Stimulated activated naive B cell treated with anti-CD40 and anti-IgM and Interleukin-4, amounts not matched to agents 10 μg/mL and 1 μg/mL and 100 μg/mL, for 72 hours (primary cell): ENCODE measurements at regions not wholly inside any gene's neighbourhood (a gene's known extent, or its start where the extent isn't known, plus 50 kb on each side); places are given as distances from the start of the nearest gene placed in this dataset.
A peak's percentile ranks its signal among the peaks of the same experiment; 100 is the strongest.

Source experiments
- ATAC-seq, 2 donors: fragments of 150-1000 bp; cut with Tn5 transposase; replicated peaks; 2 replicates each; pipeline ENCODE4 v1.10.0; 2021; ENCODE audit warnings: moderate library complexity in 1 of 2
- DNase-seq: peaks from one replicate; pipeline ENCODE4 v3.0.0; 2021
- H3K27ac Mint-ChIP-seq: one replicate; pipeline ENCODE4 v1.8.0; 2022; ENCODE audit warnings: mild to moderate bottlenecking, mixed read lengths
- H3K27me3 Mint-ChIP-seq, 2 donors: one replicate each; pipeline ENCODE4 v1.8.0; 2022; ENCODE audit warnings: mixed read lengths in 2 of 2
- H3K36me3 Mint-ChIP-seq, 2 donors: one replicate each; pipeline ENCODE4 v1.8.0; 2022; ENCODE audit warnings: mixed read lengths in 2 of 2, mild to moderate bottlenecking in 1 of 2
- H3K4me1 Mint-ChIP-seq, 2 donors: one replicate each; pipeline ENCODE4 v1.8.0; 2022; ENCODE audit warnings: mixed read lengths in 2 of 2, mild to moderate bottlenecking in 1 of 2
- H3K4me3 Mint-ChIP-seq, 2 donors: one replicate each; pipeline ENCODE4 v1.8.0; 2022; ENCODE audit warnings: mild to moderate bottlenecking in 2 of 2, mixed read lengths in 2 of 2, moderate library complexity in 1 of 2
- H3K9me3 Mint-ChIP-seq, 2 donors: one replicate each; pipeline ENCODE4 v1.8.0; 2022; ENCODE audit warnings: mixed read lengths in 2 of 2, mild to moderate bottlenecking in 1 of 2

DNA sequence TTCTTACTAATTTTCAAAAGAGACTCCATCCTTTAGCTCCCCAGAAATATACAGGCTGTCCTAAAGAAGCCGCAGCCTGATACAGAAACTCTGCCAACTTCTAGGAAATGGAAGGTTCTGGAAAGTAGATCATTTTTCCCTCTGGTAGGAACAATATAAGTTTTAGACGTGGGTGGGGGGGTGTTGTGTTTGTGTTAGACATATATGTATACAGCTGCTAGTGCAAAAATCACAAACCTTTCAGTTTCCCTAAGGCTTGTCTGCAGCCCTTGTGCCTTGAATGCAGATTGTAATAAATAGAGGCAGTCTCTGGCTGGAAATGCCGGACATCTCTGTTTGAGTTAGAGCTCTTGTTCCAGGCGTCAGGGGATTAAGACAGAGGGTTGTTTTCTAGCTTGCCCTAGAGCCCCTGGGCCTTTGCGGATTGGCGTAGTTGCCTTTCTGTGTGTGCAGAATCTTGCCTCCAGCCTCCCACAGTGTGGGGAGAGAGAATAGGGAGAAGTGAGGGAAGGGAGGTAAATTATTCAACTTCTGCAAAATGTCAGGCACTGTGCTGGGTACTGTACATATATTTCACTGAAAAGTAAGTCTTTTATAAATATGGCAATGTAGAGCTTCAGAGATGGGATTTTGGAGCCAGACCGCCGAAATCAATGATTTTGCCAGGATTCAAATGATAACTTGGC, 269.7 kb downstream of the PRL start:
- ATAC-seq (no peak), DNase-seq (no peak)
- peaks cover 3 to 8% of the 10 kb centered on the region in 2 donors for H3K36me3 Mint-ChIP-seq
- H3K4me1 Mint-ChIP-seq, result peaks cover 21 to 28% of the 10 kb centered on the region in 2 donors
- no peak overlapping the region for H3K27ac Mint-ChIP-seq
- no peak overlapping the region for H3K4me3 Mint-ChIP-seq
- H3K27me3 Mint-ChIP-seq, result no peaks in the 10 kb centered on the region
- H3K9me3 Mint-ChIP-seq, result peaks cover 5 to 7% of the 10 kb centered on the region in 2 donors

DNA sequence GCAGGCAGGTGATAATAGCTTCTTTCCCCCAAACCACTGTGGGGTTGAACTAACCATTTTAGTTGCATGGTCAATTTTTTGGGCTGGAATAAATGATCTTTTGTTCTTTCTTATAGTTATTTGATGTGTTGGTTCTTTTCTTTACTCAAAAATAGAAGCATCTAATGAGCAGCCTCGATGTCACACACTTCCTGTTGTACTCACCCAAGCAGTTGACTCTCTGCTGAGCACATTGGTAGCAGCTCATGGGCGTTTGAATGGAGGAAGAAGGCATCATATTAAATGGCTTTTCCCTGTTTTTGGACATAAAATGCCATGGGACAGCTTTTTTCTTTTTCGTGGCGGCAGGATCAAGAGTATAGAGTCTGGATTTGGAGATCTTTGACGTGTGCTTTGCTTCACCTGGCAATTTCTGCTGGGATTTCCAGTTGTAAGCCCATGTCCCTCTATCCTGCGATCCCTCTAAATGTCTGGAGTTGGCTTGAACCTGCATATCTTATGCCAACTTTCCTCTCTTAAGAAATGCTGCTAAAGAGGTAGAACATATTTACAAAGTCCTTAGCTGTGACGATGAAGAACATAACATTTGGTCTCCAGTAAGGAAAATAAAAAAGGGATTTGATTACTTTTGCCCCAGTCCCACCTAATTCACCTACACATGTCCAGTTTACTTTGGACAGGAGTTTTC, 268.3 kb downstream of the PRL start:
- no peaks in the 10 kb centered on the region for H3K36me3 Mint-ChIP-seq
- no peaks in the 10 kb centered on the region for H3K27me3 Mint-ChIP-seq
- peaks cover 21 to 23% of the 10 kb centered on the region in 2 donors for H3K4me1 Mint-ChIP-seq
- ATAC-seq (no peak), DNase-seq (no peak)
- no peak overlapping the region for H3K27ac Mint-ChIP-seq
- H3K9me3 Mint-ChIP-seq, result no peaks in the 10 kb centered on the region
- H3K4me3 Mint-ChIP-seq, result no peak overlapping the region

DNA sequence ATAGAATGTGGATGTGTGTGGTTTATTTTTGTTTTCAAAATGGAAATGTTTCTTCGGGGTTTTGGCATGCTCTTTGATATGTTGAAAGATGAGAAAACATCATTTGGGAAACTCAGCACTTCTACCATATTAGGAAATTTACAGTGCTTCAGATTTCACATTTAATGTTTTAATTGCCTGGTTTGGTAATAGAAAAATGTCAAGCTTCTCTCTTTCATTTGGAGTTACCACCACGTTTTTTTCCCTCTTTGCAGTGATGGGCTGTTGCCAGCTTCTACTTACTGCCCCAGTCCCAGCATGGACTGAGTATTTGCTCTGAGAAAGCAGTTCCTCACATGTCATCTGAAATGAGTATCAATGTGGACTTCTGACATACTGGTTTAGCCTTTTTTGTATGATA, 267.7 kb downstream of the PRL start:
- no peak for ATAC-seq
- no peak for DNase-seq
- Mint-ChIP-seq H3K27ac (no peak overlapping the region), H3K4me1 (peaks cover 21 to 23% of the 10 kb centered on the region in 2 donors), H3K4me3 (no peak overlapping the region), H3K9me3 (no peaks in the 10 kb centered on the region), H3K36me3 (no peaks in the 10 kb centered on the region), H3K27me3 (no peaks in the 10 kb centered on the region)

DNA sequence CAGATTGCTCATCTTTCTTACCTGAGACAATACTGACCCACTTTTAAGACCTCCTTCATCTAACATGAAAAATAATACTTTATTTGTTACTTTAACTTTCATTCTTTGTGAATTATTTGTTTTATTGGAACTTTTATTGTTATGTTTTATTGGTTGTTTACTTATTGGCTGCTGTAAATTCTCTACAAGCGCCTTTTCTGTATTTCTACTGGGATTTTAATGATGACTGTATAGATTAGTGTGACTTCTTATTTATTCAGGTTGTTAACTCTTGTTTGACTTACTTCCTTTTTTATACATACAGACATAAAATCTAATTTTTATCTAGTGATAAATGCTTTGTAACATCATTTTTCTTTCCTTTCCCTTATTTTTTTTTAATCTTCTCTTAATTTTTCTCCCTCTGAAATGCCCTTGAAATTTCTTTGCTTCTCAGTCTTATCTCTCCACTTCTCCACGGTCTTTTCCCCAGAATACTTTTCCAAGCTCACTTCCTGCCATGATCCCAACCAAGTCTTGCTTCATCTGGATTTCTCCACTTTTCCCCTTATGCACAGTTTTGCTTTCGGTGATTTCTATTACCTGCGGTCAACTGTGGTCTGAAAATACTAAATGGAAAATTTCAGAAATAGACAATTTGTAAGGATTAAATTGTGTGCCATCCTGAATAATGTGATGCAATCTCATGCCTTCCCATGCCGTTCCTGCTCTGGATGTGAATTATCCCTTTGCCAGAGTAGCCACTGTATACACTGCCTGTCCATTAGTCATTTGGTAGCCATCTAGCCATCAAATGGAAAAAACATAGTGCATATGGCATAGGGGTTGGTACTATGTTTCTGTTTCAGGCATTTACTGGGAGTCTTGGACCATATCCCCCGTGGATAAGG, 265.9 kb downstream of the PRL start:
- H3K4me3 Mint-ChIP-seq, result no peak overlapping the region
- no peak for ATAC-seq
- H3K27ac Mint-ChIP-seq, result no peak overlapping the region
- peaks cover 12 to 13% of the 10 kb centered on the region in 2 donors for H3K4me1 Mint-ChIP-seq
- no peak for DNase-seq
- H3K27me3 Mint-ChIP-seq, result no peaks in the 10 kb centered on the region
- H3K9me3 Mint-ChIP-seq, result no peaks in the 10 kb centered on the region
- H3K36me3 Mint-ChIP-seq, result no peaks in the 10 kb centered on the region

DNA sequence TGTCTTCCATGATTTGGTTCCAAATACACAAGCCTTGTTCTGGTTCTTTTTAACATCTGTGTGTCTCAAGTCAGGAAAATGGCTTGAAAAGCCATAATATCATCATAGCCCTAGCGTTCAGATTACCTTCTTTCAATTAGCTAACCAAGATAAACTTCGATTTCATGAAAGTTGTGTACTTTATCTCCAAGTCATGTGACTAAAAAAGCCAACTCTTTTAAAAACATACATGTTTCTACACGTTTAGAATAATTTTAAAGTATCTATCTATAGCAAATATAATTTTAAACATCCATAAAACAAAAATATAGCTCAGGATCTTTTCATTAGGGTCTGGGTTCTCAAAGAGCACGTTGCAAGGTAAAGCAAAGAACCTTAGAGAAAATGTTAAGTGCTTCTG, 261.1 kb downstream of the PRL start:
- H3K4me3 Mint-ChIP-seq, result no peak overlapping the region
- DNase-seq, result no peak
- H3K27ac Mint-ChIP-seq, result no peak overlapping the region
- no peaks in the 10 kb centered on the region for H3K27me3 Mint-ChIP-seq
- peaks cover 5 to 6% of the 10 kb centered on the region in 2 donors for H3K9me3 Mint-ChIP-seq
- ATAC-seq, result no peak
- H3K36me3 Mint-ChIP-seq, result peaks cover 2 to 3% of the 10 kb centered on the region in 2 donors
- peaks cover 6 to 10% of the 10 kb centered on the region in 2 donors for H3K4me1 Mint-ChIP-seq

DNA sequence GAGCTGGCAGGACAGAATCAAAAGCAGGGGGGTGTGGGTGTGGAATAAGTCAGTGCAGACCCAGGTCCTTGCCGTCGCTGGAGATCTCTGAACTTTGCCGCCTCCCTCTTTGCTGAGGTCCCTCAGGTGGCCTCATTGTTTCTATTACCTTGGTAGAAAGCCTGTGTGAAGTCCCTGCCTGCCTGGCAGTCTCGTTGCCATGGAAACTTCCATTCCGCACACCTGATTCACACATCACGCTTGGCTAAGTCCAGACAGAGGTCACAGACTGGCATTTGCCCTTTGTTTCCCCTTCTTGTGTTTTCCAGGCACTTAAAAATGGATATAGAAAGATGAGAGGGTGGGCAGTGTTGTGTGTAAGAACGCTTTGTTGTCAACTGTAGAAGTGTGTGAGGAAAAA, 260.6 kb downstream of the PRL start:
- peak; percentile 92 to 93 for ATAC-seq
- peak overlapping the region; percentile 11 for H3K27ac Mint-ChIP-seq
- H3K36me3 Mint-ChIP-seq, result peaks cover 2 to 3% of the 10 kb centered on the region in 2 donors
- peaks cover 6 to 10% of the 10 kb centered on the region in 2 donors for H3K4me1 Mint-ChIP-seq
- peak overlapping the region in 1 of 2 donors; percentile 54 for H3K4me3 Mint-ChIP-seq
- DNase-seq, result peak; percentile 38
- H3K9me3 Mint-ChIP-seq, result peaks cover 5 to 8% of the 10 kb centered on the region in 2 donors
- no peaks in the 10 kb centered on the region for H3K27me3 Mint-ChIP-seq

DNA sequence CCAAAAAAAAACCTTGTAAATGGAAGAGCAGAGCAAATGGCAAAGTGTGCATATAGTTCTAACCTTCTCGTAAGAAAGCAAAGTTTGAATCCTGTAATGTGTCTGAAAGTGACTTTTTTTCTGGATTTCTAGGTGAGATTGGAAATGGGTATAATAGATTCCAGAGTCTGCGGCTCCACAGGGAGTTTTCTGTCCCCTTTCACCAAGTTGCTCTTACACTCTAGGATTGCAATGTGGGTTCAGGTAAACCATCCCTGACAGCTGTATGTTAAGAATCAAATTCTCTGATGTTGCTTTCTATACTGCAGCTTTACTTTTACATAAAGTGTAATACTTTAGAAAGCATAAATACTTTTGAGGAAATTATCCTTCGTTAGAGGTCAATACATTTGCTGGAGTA, 260.1 kb downstream of the PRL start:
- Mint-ChIP-seq H3K4me1 (peaks cover 6 to 10% of the 10 kb centered on the region in 2 donors), H3K27me3 (no peaks in the 10 kb centered on the region), H3K27ac (no peak overlapping the region), H3K9me3 (peaks cover 5 to 8% of the 10 kb centered on the region in 2 donors), H3K4me3 (peak overlapping the region in 1 of 2 donors; percentile 54), H3K36me3 (peaks cover 2 to 3% of the 10 kb centered on the region in 2 donors)
- ATAC-seq (peak; percentile 3 to 10), DNase-seq (no peak)

DNA sequence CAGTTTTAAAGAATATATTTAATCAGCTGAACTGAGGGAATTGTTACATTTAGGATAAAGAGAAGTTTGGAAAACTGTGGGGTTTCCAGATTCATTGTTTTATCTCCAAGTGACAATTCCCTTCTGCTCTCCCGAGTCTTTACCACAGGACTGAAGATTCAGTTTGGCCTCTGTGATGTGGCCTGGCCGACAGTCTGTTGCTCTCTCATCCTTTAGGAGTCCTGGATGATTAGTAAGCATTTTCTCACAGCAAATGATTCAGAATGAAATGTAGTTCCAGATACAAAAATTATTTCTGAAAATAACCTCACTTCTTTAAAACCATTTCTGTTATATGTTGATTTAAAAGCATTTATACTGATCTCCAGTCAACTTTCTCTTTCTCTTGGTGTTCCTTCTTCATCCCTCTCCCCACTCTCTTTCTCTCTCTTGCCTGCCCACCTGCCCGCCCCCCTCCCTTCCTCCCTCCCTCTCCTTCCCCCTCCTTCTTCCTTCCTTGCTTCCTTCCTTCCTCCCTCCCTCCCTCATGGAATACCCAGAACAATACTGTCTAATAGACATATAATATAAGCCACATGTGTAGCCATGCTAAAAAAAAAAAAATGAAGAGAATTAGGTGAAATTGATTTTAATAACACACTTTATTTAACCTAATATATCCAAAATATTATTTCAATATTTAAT, 254.9 kb downstream of the PRL start:
- peaks cover 2 to 3% of the 10 kb centered on the region in 2 donors for H3K36me3 Mint-ChIP-seq
- no peak overlapping the region for H3K4me3 Mint-ChIP-seq
- H3K9me3 Mint-ChIP-seq, result peaks cover 5 to 8% of the 10 kb centered on the region in 2 donors
- no peak for ATAC-seq
- no peak for DNase-seq
- no peaks in the 10 kb centered on the region for H3K4me1 Mint-ChIP-seq
- no peaks in the 10 kb centered on the region for H3K27me3 Mint-ChIP-seq
- H3K27ac Mint-ChIP-seq, result no peak overlapping the region

DNA sequence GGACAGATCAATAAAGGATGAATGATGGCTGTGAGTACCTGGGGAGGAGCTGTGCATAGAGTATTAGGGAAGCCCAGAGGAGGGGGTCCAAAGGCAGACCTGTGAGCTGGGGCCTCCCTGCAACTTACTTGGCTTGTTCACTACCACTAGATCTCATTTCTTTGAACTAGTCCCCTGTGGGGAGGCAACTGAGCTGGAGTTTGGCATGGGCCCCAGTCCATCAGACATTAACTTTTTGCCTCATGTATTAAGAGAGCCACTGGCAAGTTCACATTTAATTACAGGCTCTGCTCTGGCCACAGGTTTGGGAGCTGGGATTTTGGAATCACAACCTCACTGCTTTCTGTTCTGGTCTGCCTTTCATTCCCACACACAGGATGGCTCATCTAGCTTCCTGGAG, 254.1 kb downstream of the PRL start:
- H3K4me1 Mint-ChIP-seq, result no peaks in the 10 kb centered on the region
- peaks cover 5 to 8% of the 10 kb centered on the region in 2 donors for H3K9me3 Mint-ChIP-seq
- no peak overlapping the region for H3K27ac Mint-ChIP-seq
- DNase-seq, result no peak
- no peak for ATAC-seq
- H3K4me3 Mint-ChIP-seq, result no peak overlapping the region
- peaks cover 2 to 3% of the 10 kb centered on the region in 2 donors for H3K36me3 Mint-ChIP-seq
- no peaks in the 10 kb centered on the region for H3K27me3 Mint-ChIP-seq

DNA sequence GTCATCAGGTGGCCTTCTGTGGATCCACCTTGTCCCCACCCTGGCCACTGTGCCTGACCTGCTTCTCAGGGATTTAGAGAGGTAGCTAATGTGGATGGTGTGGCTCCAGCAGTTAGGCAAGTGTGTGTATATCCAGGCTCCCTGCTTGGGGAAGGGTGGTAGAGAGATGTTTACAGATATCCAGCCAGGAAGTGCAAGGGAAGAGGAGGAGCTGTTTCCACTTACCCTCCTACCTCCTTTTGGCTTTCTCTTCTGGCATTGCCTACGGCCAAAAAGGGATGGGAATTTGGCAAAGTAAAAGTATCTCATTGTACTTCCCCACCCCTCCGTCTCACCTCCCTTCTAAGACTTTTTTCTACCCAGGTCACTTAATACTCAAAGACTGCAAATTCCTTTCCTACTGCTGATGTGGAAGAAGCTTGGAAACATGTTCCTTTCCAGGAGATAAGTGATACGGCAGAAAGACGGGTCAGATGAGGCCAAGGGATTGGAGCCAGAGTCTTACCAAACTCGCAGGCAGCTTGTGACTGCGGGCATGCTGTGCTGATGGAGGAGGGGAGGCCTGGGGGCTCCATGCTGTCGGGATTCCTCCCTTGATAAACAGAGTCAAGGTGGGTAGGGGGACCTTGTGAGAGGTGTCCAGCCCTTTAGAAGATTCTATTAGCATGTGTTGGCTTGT, 253.4 kb downstream of the PRL start:
- ATAC-seq, result no peak
- Mint-ChIP-seq H3K9me3 (peaks cover 5 to 8% of the 10 kb centered on the region in 2 donors), H3K27ac (no peak overlapping the region), H3K36me3 (peaks cover 2 to 3% of the 10 kb centered on the region in 2 donors), H3K27me3 (no peaks in the 10 kb centered on the region), H3K4me1 (no peaks in the 10 kb centered on the region), H3K4me3 (no peak overlapping the region)
- no peak for DNase-seq

DNA sequence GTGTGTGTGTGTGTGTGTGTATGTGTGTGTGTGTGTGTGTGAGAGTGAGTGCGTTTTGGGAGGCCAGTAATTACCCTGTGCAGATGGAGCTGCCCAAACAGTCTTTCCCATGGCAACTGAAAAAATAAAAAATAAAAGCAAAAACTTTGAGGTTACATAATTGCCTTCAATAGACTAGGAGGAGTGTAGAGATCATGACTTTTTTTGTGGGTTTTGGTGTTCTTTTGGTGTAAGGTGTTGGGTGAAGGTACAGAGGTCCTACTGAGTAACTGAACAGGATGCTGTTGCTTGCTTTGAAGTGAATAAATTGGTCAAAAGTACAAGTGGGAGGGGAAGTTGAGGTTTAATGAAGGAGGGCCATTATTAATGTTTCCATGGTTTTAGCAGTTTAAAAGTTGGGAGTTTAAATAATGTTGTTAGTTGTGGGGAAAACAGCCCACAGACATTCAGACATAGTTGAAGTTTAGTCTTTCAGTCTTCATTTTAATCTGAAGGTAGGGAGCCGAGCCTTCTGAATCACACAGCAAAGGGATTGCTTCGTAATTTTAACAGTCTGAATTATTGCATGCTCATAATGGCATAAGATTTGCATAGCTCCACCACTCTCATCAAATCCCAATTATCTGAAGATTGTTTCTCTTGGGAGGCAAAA, 251.4 kb downstream of the PRL start:
- no peaks in the 10 kb centered on the region for H3K36me3 Mint-ChIP-seq
- DNase-seq (no peak), ATAC-seq (no peak)
- H3K9me3 Mint-ChIP-seq, result peaks cover 0 to 2% of the 10 kb centered on the region in 2 donors
- H3K4me1 Mint-ChIP-seq, result no peaks in the 10 kb centered on the region
- H3K27me3 Mint-ChIP-seq, result no peaks in the 10 kb centered on the region
- no peak overlapping the region for H3K4me3 Mint-ChIP-seq
- no peak overlapping the region for H3K27ac Mint-ChIP-seq

DNA sequence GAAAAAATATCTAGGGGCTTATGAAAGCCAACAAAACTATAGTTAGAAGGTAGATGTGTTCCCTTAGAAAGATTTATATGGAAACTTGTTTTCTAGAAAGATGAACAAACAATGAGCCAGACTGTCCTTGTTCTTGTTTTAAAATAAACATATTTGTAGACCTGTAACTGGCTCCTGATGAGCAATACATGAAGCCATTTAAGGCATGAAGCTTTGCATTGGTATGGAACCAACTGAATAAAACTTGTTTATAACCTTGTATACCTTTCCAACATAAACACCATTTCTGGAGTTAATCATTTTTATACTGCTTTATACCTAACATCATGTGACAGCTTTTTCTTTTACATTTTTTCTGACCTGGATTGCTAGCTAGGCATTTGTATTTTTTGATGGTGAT, 247.8 kb downstream of the PRL start:
- Mint-ChIP-seq H3K9me3 (peaks cover 6 to 7% of the 10 kb centered on the region in 2 donors), H3K27me3 (no peaks in the 10 kb centered on the region), H3K4me1 (peaks cover 3 to 6% of the 10 kb centered on the region in 2 donors), H3K27ac (no peak overlapping the region), H3K36me3 (no peaks in the 10 kb centered on the region), H3K4me3 (no peak overlapping the region)
- DNase-seq (no peak), ATAC-seq (no peak)

DNA sequence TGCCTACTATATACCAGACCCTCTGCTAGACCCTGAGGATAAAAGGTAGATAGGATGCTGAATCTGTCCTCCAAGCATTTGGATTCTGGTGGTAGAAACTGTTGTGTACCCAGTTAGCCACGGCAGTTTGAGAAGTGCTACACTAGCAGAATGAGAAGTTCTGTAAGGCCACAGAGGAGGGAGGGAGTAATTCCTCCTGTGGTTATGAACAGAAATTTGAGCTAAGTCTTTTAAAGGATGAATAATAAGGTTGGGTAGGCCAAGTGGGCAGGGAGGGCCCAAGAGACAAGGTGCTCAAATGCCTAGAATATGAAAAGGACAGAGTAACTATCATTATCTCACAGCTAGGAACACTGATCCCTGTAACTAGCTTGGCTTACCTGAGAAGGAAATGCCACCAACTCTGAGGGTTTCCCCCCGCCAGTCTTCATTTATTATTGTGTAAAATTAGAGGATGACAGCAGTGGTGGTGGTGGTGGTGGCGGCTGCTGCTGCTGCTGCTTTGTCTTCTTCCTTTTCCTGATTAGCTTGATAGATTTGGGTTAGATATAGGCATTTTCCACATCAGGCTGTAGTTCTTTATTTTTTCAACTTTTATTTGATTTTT, 243.3 kb downstream of the PRL start:
- H3K9me3 Mint-ChIP-seq, result peaks cover 7 to 8% of the 10 kb centered on the region in 2 donors
- DNase-seq (no peak), ATAC-seq (peak; percentile 67 to 73)
- H3K4me1 Mint-ChIP-seq, result peaks cover 5 to 6% of the 10 kb centered on the region in 2 donors
- H3K36me3 Mint-ChIP-seq, result peaks cover 0 to 3% of the 10 kb centered on the region in 2 donors
- H3K4me3 Mint-ChIP-seq, result no peak overlapping the region
- H3K27ac Mint-ChIP-seq, result no peak overlapping the region
- no peaks in the 10 kb centered on the region for H3K27me3 Mint-ChIP-seq
